Lower leg skin (tissue), 3 donors: ENCODE measurements at regions not wholly inside any gene's neighbourhood (a gene's known extent, or its start where the extent isn't known, plus 50 kb on each side); places are given as distances from the start of the nearest gene placed in this dataset.

ENCODE experiments used
- CTCF ChIP-seq, 3 donors: fragments of 450-650 bp; IDR thresholded peaks; one replicate each; pipeline ENCODE4 v1.5.1; 2016; ENCODE audit warnings: antibody characterized with exemption in 3 of 3, mild to moderate bottlenecking in 3 of 3, moderate library complexity in 2 of 3
- POLR2A ChIP-seq, 2 donors: fragments of 450-650 bp; IDR thresholded peaks; one replicate each; pipeline ENCODE4 v1.6.1; 2016 to 2017; ENCODE audit warnings: antibody characterized with exemption in 2 of 2, mild to moderate bottlenecking in 1 of 2, moderate library complexity in 1 of 2

- TF ChIP-seq POLR2A (IDR thresholded peaks at IDR 0.05) (no peak), CTCF (IDR thresholded peaks at IDR 0.05) (no peak)
Measured at GRCh38 chr1:84090447-84091245, 53.4 kb upstream of the PRKACB start.
